ENCODE measurements at regions not wholly inside any gene's neighbourhood (a gene's known extent, or its start where the extent isn't known, plus 50 kb on each side); places are given as distances from the start of the nearest gene placed in this dataset.

- TF ChIP-seq POLR2A (IDR thresholded peaks at IDR 0.05; ENCODE audit: low read depth, low read length) = no peak
- TF ChIP-seq TAF1 (IDR thresholded peaks at IDR 0.05; ENCODE audit: borderline replicate concordance, low read depth, low read length) = no peak
- TF ChIP-seq POLR2AphosphoS5 (IDR thresholded peaks at IDR 0.05; ENCODE audit: low read depth, low read length) = no peak
Measured at GRCh38 chr5:155381654-155382053, 368.1 kb downstream of the KIF4B start.

Measured in GM12892 (cell line).